Neural cell (in vitro differentiated cells): ENCODE measurements at regions not wholly inside any gene's neighbourhood (a gene's known extent, or its start where the extent isn't known, plus 50 kb on each side); places are given as distances from the start of the nearest gene placed in this dataset.

ENCODE experiments used
- H2AFZ ChIP-seq: fragments of 200-600, 300-800 bp; sonication (generic), shearing (Covaris generic); 2 replicates; pipeline ENCODE4 v1.6.0; 2014; ENCODE audit warnings: low read depth, mild to moderate bottlenecking, antibody characterized with exemption, low read length, moderate library complexity
- H3F3A ChIP-seq: fragments of 200-600 bp; shearing (Covaris generic); 2 replicates; pipeline ENCODE4 v1.6.1; 2016; ENCODE audit warnings: mild to moderate bottlenecking, moderate library complexity, mixed read lengths, antibody characterized with exemption, low read length; ENCODE audit not compliant: insufficient read depth, poor library complexity, severe bottlenecking
- H3K27ac ChIP-seq: fragments of 200-600, 300-800 bp; sonication (generic), shearing (Covaris generic); 2 replicates; pipeline ENCODE4 v1.5.1; 2014; ENCODE audit warnings: mild to moderate bottlenecking, low read length, moderate library complexity
- H3K27me3 ChIP-seq: fragments of 300-800, 200-600 bp; sonication (generic), shearing (Covaris generic); 2 replicates; pipeline ENCODE4 v1.6.0; 2014; ENCODE audit warnings: mild to moderate bottlenecking, low read depth, low read length, moderate library complexity; ENCODE audit not compliant: insufficient read depth
- H3K36me3 ChIP-seq: fragments of 300-800, 200-600 bp; sonication (generic), shearing (Covaris generic); 2 replicates; pipeline ENCODE4 v1.5.1; 2014; ENCODE audit warnings: mild to moderate bottlenecking, antibody characterized with exemption, low read length, moderate library complexity; ENCODE audit not compliant: insufficient read depth
- H3K4me2 ChIP-seq: fragments of 300-800, 200-600 bp; sonication (generic), shearing (Covaris generic); 2 replicates; pipeline ENCODE4 v1.6.0; 2014; ENCODE audit warnings: mild to moderate bottlenecking, low read length
- H3K4me3 ChIP-seq: fragments of 300-800, 200-600 bp; sonication (generic), shearing (Covaris generic); 2 replicates; pipeline ENCODE4 v1.5.1; 2014; ENCODE audit warnings: mild to moderate bottlenecking, low read length, moderate library complexity
- H3K79me2 ChIP-seq: fragments of 200-600 bp; shearing (Covaris generic); replicated peaks from 2 replicates; pipeline ENCODE4 v1.6.0; 2014; ENCODE audit warnings: mild to moderate bottlenecking, low read length, moderate library complexity; ENCODE audit not compliant: insufficient read depth
- H3K9ac ChIP-seq: fragments of 300-800, 200-600 bp; sonication (generic), shearing (Covaris generic); 2 replicates; pipeline ENCODE4 v1.6.1; 2016; ENCODE audit warnings: mild to moderate bottlenecking, low read length, mixed read lengths
- H3K9me2 ChIP-seq: fragments of 200-600 bp; shearing (Covaris generic); 2 replicates; pipeline ENCODE4 v1.6.1; 2016; ENCODE audit warnings: mild to moderate bottlenecking, low read length, mixed read lengths; ENCODE audit not compliant: insufficient read depth
- H3K9me3 ChIP-seq: fragments of 200-600, 300-800 bp; sonication (generic), shearing (Covaris generic); 2 replicates; pipeline ENCODE4 v1.6.1; 2016; ENCODE audit warnings: mild to moderate bottlenecking, mixed run types, low read length, moderate library complexity, mixed read lengths
- H4K20me1 ChIP-seq: fragments of 200-600 bp; shearing (Covaris generic); 2 replicates; pipeline ENCODE4 v1.6.1; 2016; ENCODE audit warnings: mild to moderate bottlenecking, mixed run types; ENCODE audit not compliant: insufficient read depth
- CTCF ChIP-seq: fragments of 450-650 bp; IDR thresholded peaks from 2 replicates; pipeline ENCODE4 v1.5.1; 2014; ENCODE audit warnings: antibody characterized with exemption, mild to moderate bottlenecking, moderate library complexity; ENCODE audit not compliant: poor library complexity, severe bottlenecking
- EP300 ChIP-seq: fragments of 450-650 bp; conservative IDR thresholded peaks from 2 replicates; pipeline ENCODE4 v1.6.1; 2014; ENCODE audit warnings: antibody characterized with exemption, mild to moderate bottlenecking, moderate library complexity; ENCODE audit not compliant: poor library complexity, severe bottlenecking
- EZH2 ChIP-seq: fragments of 200-600, 300-800 bp; shearing (Covaris generic), sonication (generic); IDR thresholded peaks from 2 replicates; pipeline ENCODE4 v1.6.1; 2014; ENCODE audit warnings: antibody characterized with exemption, low read length, borderline replicate concordance, mild to moderate bottlenecking; ENCODE audit not compliant: insufficient read depth, poor library complexity, severe bottlenecking
- MXI1 ChIP-seq: fragments of 450-650 bp; conservative IDR thresholded peaks from 2 replicates; pipeline ENCODE4 v1.6.1; 2014; ENCODE audit warnings: antibody characterized with exemption, mild to moderate bottlenecking; ENCODE audit not compliant: poor library complexity, severe bottlenecking
- POLR2AphosphoS5 ChIP-seq: IDR thresholded peaks from 2 replicates; pipeline ENCODE4 v1.6.1; 2012
- RAD21 ChIP-seq: fragments of 450-650 bp; conservative IDR thresholded peaks from 2 replicates; pipeline ENCODE4 v1.6.1; 2014; ENCODE audit warnings: antibody characterized with exemption, mild to moderate bottlenecking, moderate library complexity
- SMC3 ChIP-seq: fragments of 450-650 bp; conservative IDR thresholded peaks from 2 replicates; pipeline ENCODE4 v1.6.1; 2014; ENCODE audit warnings: antibody characterized with exemption, mild to moderate bottlenecking, moderate library complexity; ENCODE audit not compliant: poor library complexity
- TAF1 ChIP-seq: IDR thresholded peaks from 2 replicates; pipeline ENCODE4 v1.6.1; 2012; ENCODE audit warnings: low read depth
- TF ChIP-seq, protein P1 (sequence below): IDR thresholded peaks from 2 replicates; pipeline ENCODE4 v1.6.1; 2012; ENCODE audit warnings: borderline replicate concordance

DNA sequence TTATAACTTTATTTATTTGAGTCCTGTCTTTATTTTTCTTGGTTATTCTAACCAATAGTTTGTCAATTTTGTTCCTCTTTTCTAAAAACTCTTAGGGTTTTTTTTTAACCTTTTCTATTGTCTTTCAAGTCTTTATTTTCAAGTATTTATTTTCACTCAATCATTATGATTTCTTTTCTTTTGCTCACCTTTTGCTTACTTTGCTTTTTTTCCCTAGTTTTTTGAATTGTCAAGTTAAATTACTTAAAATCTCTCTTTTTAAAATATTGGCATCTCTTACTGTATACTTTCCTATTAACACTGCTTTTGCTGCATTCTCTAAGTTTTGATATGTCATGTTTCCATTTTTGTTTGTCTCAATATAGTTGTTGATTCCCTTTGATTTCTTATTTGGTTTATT lies 396.8 kb upstream of the CCDC179 start:
- no peak overlapping the region for H3K27ac ChIP-seq

DNA sequence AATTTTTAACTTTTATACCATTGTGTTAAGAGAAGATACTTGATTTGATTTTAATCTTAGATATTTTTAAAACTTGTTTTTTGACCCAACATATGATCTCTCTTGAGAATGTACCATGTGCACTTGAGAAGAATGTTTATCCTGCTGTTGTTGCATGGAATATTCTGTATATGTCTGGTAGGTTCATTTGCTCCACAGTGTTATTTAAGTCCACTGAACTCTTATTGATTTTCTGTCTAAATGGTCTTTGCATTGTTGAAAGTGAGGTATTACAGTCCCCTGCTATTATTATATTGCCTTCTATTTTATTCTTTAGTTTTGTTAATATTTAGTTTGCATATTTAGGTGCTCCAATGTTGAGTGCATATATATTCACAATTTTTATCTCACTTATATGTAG lies 397.3 kb upstream of the CCDC179 start:
- H3K27me3 ChIP-seq: no peaks in the 10 kb centered on the region
- H3K79me2 ChIP-seq: no peaks in the 10 kb centered on the region
- H3K36me3 ChIP-seq: no peaks in the 10 kb centered on the region
- H3K4me2 ChIP-seq: no peak overlapping the region
- TF ChIP-seq RAD21 (no peak), CTCF (no peak), MXI1 (no peak), TAF1 (no peak), POLR2AphosphoS5 (no peak), EZH2 (no peak), SMC3 (no peak), EP300 (no peak)
- TF ChIP-seq, protein P1, sequence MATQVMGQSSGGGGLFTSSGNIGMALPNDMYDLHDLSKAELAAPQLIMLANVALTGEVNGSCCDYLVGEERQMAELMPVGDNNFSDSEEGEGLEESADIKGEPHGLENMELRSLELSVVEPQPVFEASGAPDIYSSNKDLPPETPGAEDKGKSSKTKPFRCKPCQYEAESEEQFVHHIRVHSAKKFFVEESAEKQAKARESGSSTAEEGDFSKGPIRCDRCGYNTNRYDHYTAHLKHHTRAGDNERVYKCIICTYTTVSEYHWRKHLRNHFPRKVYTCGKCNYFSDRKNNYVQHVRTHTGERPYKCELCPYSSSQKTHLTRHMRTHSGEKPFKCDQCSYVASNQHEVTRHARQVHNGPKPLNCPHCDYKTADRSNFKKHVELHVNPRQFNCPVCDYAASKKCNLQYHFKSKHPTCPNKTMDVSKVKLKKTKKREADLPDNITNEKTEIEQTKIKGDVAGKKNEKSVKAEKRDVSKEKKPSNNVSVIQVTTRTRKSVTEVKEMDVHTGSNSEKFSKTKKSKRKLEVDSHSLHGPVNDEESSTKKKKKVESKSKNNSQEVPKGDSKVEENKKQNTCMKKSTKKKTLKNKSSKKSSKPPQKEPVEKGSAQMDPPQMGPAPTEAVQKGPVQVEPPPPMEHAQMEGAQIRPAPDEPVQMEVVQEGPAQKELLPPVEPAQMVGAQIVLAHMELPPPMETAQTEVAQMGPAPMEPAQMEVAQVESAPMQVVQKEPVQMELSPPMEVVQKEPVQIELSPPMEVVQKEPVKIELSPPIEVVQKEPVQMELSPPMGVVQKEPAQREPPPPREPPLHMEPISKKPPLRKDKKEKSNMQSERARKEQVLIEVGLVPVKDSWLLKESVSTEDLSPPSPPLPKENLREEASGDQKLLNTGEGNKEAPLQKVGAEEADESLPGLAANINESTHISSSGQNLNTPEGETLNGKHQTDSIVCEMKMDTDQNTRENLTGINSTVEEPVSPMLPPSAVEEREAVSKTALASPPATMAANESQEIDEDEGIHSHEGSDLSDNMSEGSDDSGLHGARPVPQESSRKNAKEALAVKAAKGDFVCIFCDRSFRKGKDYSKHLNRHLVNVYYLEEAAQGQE: no peak
- no peak overlapping the region for H3K27ac ChIP-seq
- no peaks in the 10 kb centered on the region for H3K9me2 ChIP-seq
- no peaks in the 10 kb centered on the region for H3F3A ChIP-seq
- no peak overlapping the region for H2AFZ ChIP-seq
- H3K9ac ChIP-seq: no peak overlapping the region
- no peak overlapping the region for H3K4me3 ChIP-seq
- H3K9me3 ChIP-seq: no peaks in the 10 kb centered on the region
- no peaks in the 10 kb centered on the region for H4K20me1 ChIP-seq

More for the DNA sequence above, 396.8 kb upstream of the CCDC179 start:
- Histone ChIP-seq H2AFZ (no peak overlapping the region), H3K27me3 (no peaks in the 10 kb centered on the region), H3K4me2 (no peak overlapping the region), H3F3A (no peaks in the 10 kb centered on the region), H3K36me3 (no peaks in the 10 kb centered on the region), H3K9me2 (no peaks in the 10 kb centered on the region), H3K4me3 (no peak overlapping the region), H3K79me2 (no peaks in the 10 kb centered on the region), H3K9me3 (no peaks in the 10 kb centered on the region), H3K9ac (no peak overlapping the region), H4K20me1 (no peaks in the 10 kb centered on the region)
- TF ChIP-seq RAD21 (no peak), CTCF (no peak), MXI1 (no peak), TAF1 (no peak), SMC3 (no peak), EZH2 (no peak), POLR2AphosphoS5 (no peak), EP300 (no peak)
- TF ChIP-seq, protein P1: no peak
